ENCODE measurements at regions not wholly inside any gene's neighbourhood (a gene's known extent, or its start where the extent isn't known, plus 50 kb on each side); places are given as distances from the start of the nearest gene placed in this dataset.
A peak's percentile ranks its signal among the peaks of the same experiment; 100 is the strongest.

DNA sequence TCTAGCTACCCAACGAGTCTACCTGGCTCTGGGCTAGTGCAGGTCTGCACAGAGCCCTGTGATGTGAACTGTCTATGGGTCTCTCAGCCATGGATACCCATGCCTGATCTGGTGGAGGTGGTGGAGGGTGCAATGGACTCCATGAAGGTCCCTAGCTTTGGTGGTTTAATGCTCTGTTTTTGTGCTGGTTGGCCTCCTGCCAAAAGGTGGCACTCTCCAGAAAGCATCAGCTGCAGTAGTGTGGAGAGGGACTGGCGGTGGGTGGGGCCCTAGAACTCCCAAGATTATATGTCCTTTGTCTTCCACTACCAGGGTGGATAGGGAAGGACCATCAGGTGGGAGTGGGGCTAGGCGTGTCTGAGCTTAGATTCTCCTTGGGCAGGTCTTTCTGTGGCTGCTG lies 290.1 kb downstream of the AGTPBP1 start:
- no peak overlapping the region for H3K4ac ChIP-seq (ENCODE audit: low read depth in 1 of 2, low read length in 2 of 2)
- no peak overlapping the region for H3K4me3 ChIP-seq (ENCODE audit: insufficient read depth in 1 of 2, low read depth in 1 of 2, low read length in 2 of 2)
- no peak overlapping the region for H3K14ac ChIP-seq (ENCODE audit: low read length in 2 of 2)
- no peak overlapping the region for H2AFZ ChIP-seq (ENCODE audit: low read depth, low read length)
- H3K27ac ChIP-seq (ENCODE audit: low read length, poor library complexity, severe bottlenecking): no peak overlapping the region
- H3K9me3 ChIP-seq (ENCODE audit: control insufficient read depth, low read length): no peaks in the 10 kb centered on the region
- H3K23ac ChIP-seq (ENCODE audit: low read length in 2 of 2): no peak overlapping the region
- no peak overlapping the region for H2BK5ac ChIP-seq (ENCODE audit: low read depth, low read length, poor library complexity, severe bottlenecking)
- H4K91ac ChIP-seq (ENCODE audit: low read length): no peak overlapping the region
- H3K27me3 ChIP-seq (ENCODE audit: control insufficient read depth in 1 of 2, insufficient read depth in 1 of 2, low read length in 2 of 2): no peaks in the 10 kb centered on the region
- WGBS: 82% methylated on average over 3 of the region's 3 CpGs
- no peak overlapping the region for H2BK15ac ChIP-seq (ENCODE audit: low read depth, poor library complexity, severe bottlenecking)
- no peak for DNase-seq
- no peak overlapping the region for H4K8ac ChIP-seq (ENCODE audit: low read length)
- H3K4me2 ChIP-seq (ENCODE audit: low read length, poor library complexity, severe bottlenecking): no peak overlapping the region
- no peaks in the 10 kb centered on the region for H3K36me3 ChIP-seq (ENCODE audit: control insufficient read depth in 1 of 2, insufficient read depth in 2 of 2, low read depth in 1 of 2, low read length in 2 of 2)
- H3K4me1 ChIP-seq (ENCODE audit: control insufficient read depth, insufficient read depth, low read depth, low read length): no peaks in the 10 kb centered on the region
- H3K18ac ChIP-seq (ENCODE audit: low read depth in 1 of 2, low read length in 2 of 2): peak overlapping the region in 1 of 2 experiments; percentile 12
- H2BK120ac ChIP-seq (ENCODE audit: low read depth, low read length): no peak overlapping the region
- no peak overlapping the region for H2AK5ac ChIP-seq (ENCODE audit: low read length, severe bottlenecking)
- H3K79me1 ChIP-seq (replicated peaks; ENCODE audit: low read length, poor library complexity, severe bottlenecking): no peaks in the 10 kb centered on the region
- H2BK12ac ChIP-seq (ENCODE audit: low read length in 2 of 2): no peak overlapping the region
- H3K9ac ChIP-seq (ENCODE audit: low read length): no peak overlapping the region

DNA sequence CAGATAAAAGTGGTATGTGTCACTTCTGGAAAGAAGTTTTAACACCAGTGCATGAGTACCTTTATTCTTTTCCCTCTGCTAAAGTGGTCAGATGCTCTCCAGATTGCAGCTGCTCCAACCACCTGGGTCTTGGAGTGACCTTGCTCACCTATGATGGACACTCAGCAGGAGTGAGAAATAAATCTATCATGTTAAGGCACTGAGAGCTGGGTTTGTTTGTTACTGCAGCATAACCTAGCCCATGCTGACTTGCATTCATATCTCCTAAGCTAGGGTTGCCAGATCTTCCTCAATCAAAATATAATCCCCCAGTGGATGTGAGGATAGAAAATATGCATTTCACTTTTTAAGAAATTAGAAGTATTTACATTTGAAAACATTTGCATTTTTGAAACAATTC lies 295.9 kb downstream of the AGTPBP1 start:
- Histone ChIP-seq H4K8ac (ENCODE audit: low read length) (no peak overlapping the region), H2AFZ (ENCODE audit: low read depth, low read length) (no peak overlapping the region), H2BK15ac (ENCODE audit: low read depth, poor library complexity, severe bottlenecking) (no peak overlapping the region), H3K18ac (ENCODE audit: low read depth in 1 of 2, low read length in 2 of 2) (no peak overlapping the region), H3K79me1 (replicated peaks; ENCODE audit: low read length, poor library complexity, severe bottlenecking) (no peaks in the 10 kb centered on the region), H3K27ac (ENCODE audit: low read length, poor library complexity, severe bottlenecking) (no peak overlapping the region), H3K9me3 (ENCODE audit: control insufficient read depth, low read length) (no peaks in the 10 kb centered on the region), H3K4me1 (ENCODE audit: control insufficient read depth, insufficient read depth, low read depth, low read length) (no peaks in the 10 kb centered on the region), H3K4ac (ENCODE audit: low read depth in 1 of 2, low read length in 2 of 2) (no peak overlapping the region), H3K23ac (ENCODE audit: low read length in 2 of 2) (no peak overlapping the region), H3K9ac (ENCODE audit: low read length) (no peak overlapping the region), H3K27me3 (ENCODE audit: control insufficient read depth in 1 of 2, insufficient read depth in 1 of 2, low read length in 2 of 2) (peaks cover 0 to 5% of the 10 kb centered on the region in 2 experiments), H2BK12ac (ENCODE audit: low read length in 2 of 2) (no peak overlapping the region), H2BK120ac (ENCODE audit: low read depth, low read length) (no peak overlapping the region), H4K91ac (ENCODE audit: low read length) (no peak overlapping the region), H3K36me3 (ENCODE audit: control insufficient read depth in 1 of 2, insufficient read depth in 2 of 2, low read depth in 1 of 2, low read length in 2 of 2) (no peaks in the 10 kb centered on the region), H2AK5ac (ENCODE audit: low read length, severe bottlenecking) (no peak overlapping the region), H2BK5ac (ENCODE audit: low read depth, low read length, poor library complexity, severe bottlenecking) (no peak overlapping the region), H3K4me3 (ENCODE audit: insufficient read depth in 1 of 2, low read depth in 1 of 2, low read length in 2 of 2) (no peak overlapping the region), H3K4me2 (ENCODE audit: low read length, poor library complexity, severe bottlenecking) (no peak overlapping the region), H3K14ac (ENCODE audit: low read length in 2 of 2) (no peak overlapping the region)
- DNase-seq: no peak

GRCh38 chr9:85444243-85444642 lies 297.5 kb downstream of the AGTPBP1 start:
- no peak overlapping the region for H2AK5ac ChIP-seq (ENCODE audit: low read length, severe bottlenecking)
- no peak overlapping the region for H2AFZ ChIP-seq (ENCODE audit: low read depth, low read length)
- H3K4ac ChIP-seq (ENCODE audit: low read depth in 1 of 2, low read length in 2 of 2): no peak overlapping the region
- no peak overlapping the region for H4K91ac ChIP-seq (ENCODE audit: low read length)
- no peaks in the 10 kb centered on the region for H3K9me3 ChIP-seq (ENCODE audit: control insufficient read depth, low read length)
- 98% methylated on average over 4 of the region's 5 CpGs for WGBS
- no peak overlapping the region for H3K14ac ChIP-seq (ENCODE audit: low read length in 2 of 2)
- H2BK15ac ChIP-seq (ENCODE audit: low read depth, poor library complexity, severe bottlenecking): no peak overlapping the region
- no peak overlapping the region for H3K23ac ChIP-seq (ENCODE audit: low read length in 2 of 2)
- H3K27me3 ChIP-seq (ENCODE audit: control insufficient read depth in 1 of 2, insufficient read depth in 1 of 2, low read length in 2 of 2): peaks cover 0 to 5% of the 10 kb centered on the region in 2 experiments
- H3K9ac ChIP-seq (ENCODE audit: low read length): no peak overlapping the region
- H3K18ac ChIP-seq (ENCODE audit: low read depth in 1 of 2, low read length in 2 of 2): no peak overlapping the region
- H3K4me2 ChIP-seq (ENCODE audit: low read length, poor library complexity, severe bottlenecking): no peak overlapping the region
- H3K36me3 ChIP-seq (ENCODE audit: control insufficient read depth in 1 of 2, insufficient read depth in 2 of 2, low read depth in 1 of 2, low read length in 2 of 2): no peaks in the 10 kb centered on the region
- H2BK12ac ChIP-seq (ENCODE audit: low read length in 2 of 2): no peak overlapping the region
- H3K27ac ChIP-seq (ENCODE audit: low read length, poor library complexity, severe bottlenecking): no peak overlapping the region
- H3K4me1 ChIP-seq (ENCODE audit: control insufficient read depth, insufficient read depth, low read depth, low read length): no peaks in the 10 kb centered on the region
- H3K79me1 ChIP-seq (replicated peaks; ENCODE audit: low read length, poor library complexity, severe bottlenecking): no peaks in the 10 kb centered on the region
- no peak overlapping the region for H2BK5ac ChIP-seq (ENCODE audit: low read depth, low read length, poor library complexity, severe bottlenecking)
- no peak for DNase-seq
- no peak overlapping the region for H2BK120ac ChIP-seq (ENCODE audit: low read depth, low read length)
- no peak overlapping the region for H4K8ac ChIP-seq (ENCODE audit: low read length)
- H3K4me3 ChIP-seq (ENCODE audit: insufficient read depth in 1 of 2, low read depth in 1 of 2, low read length in 2 of 2): no peak overlapping the region

- Histone ChIP-seq H4K91ac (ENCODE audit: low read length) (no peak overlapping the region), H3K4me1 (ENCODE audit: control insufficient read depth, insufficient read depth, low read depth, low read length) (no peaks in the 10 kb centered on the region), H3K23ac (ENCODE audit: low read length in 2 of 2) (no peak overlapping the region), H3K9ac (ENCODE audit: low read length) (no peak overlapping the region), H3K27ac (ENCODE audit: low read length, poor library complexity, severe bottlenecking) (no peak overlapping the region), H4K8ac (ENCODE audit: low read length) (no peak overlapping the region), H3K9me3 (ENCODE audit: control insufficient read depth, low read length) (no peaks in the 10 kb centered on the region), H3K18ac (ENCODE audit: low read depth in 1 of 2, low read length in 2 of 2) (no peak overlapping the region), H3K79me1 (replicated peaks; ENCODE audit: low read length, poor library complexity, severe bottlenecking) (no peaks in the 10 kb centered on the region), H3K4me3 (ENCODE audit: insufficient read depth in 1 of 2, low read depth in 1 of 2, low read length in 2 of 2) (no peak overlapping the region), H3K14ac (ENCODE audit: low read length in 2 of 2) (no peak overlapping the region), H3K27me3 (ENCODE audit: control insufficient read depth in 1 of 2, insufficient read depth in 1 of 2, low read length in 2 of 2) (peaks cover 0 to 5% of the 10 kb centered on the region in 2 experiments), H2BK5ac (ENCODE audit: low read depth, low read length, poor library complexity, severe bottlenecking) (no peak overlapping the region), H2BK120ac (ENCODE audit: low read depth, low read length) (no peak overlapping the region), H3K36me3 (ENCODE audit: control insufficient read depth in 1 of 2, insufficient read depth in 2 of 2, low read depth in 1 of 2, low read length in 2 of 2) (no peaks in the 10 kb centered on the region), H2BK15ac (ENCODE audit: low read depth, poor library complexity, severe bottlenecking) (no peak overlapping the region), H3K4ac (ENCODE audit: low read depth in 1 of 2, low read length in 2 of 2) (no peak overlapping the region), H2BK12ac (ENCODE audit: low read length in 2 of 2) (no peak overlapping the region), H2AFZ (ENCODE audit: low read depth, low read length) (no peak overlapping the region), H3K4me2 (ENCODE audit: low read length, poor library complexity, severe bottlenecking) (no peak overlapping the region), H2AK5ac (ENCODE audit: low read length, severe bottlenecking) (no peak overlapping the region)
- 82% methylated on average over 7 of the region's 7 CpGs for WGBS
- no peak for DNase-seq
Observed at GRCh38 chr9:85443190-85443598, 298.6 kb downstream of the AGTPBP1 start.
